Fibroblast of lung (primary cell): ENCODE measurements at regions not wholly inside any gene's neighbourhood (a gene's known extent, or its start where the extent isn't known, plus 50 kb on each side); places are given as distances from the start of the nearest gene placed in this dataset.

Experiments used
- EZH2 ChIP-seq: IDR thresholded peaks from 2 replicates; pipeline ENCODE4 v1.5.1; 2012; ENCODE audit warnings: low read length, control low read depth, mild to moderate bottlenecking; ENCODE audit errors: missing control alignments
- TF ChIP-seq, protein P1 (sequence below), 2 donors: IDR thresholded peaks in 1 of 2; conservative IDR thresholded peaks in 1 of 2; 1 replicate in 1 of 2; 2 replicates in 1 of 2; pipeline ENCODE4 v1.5.1; 2011 to 2012; ENCODE audit warnings: low read length in 2 of 2, control low read depth in 1 of 2, inconsistent platforms in 1 of 2, low read depth in 1 of 2, mild to moderate bottlenecking in 1 of 2

DNA sequence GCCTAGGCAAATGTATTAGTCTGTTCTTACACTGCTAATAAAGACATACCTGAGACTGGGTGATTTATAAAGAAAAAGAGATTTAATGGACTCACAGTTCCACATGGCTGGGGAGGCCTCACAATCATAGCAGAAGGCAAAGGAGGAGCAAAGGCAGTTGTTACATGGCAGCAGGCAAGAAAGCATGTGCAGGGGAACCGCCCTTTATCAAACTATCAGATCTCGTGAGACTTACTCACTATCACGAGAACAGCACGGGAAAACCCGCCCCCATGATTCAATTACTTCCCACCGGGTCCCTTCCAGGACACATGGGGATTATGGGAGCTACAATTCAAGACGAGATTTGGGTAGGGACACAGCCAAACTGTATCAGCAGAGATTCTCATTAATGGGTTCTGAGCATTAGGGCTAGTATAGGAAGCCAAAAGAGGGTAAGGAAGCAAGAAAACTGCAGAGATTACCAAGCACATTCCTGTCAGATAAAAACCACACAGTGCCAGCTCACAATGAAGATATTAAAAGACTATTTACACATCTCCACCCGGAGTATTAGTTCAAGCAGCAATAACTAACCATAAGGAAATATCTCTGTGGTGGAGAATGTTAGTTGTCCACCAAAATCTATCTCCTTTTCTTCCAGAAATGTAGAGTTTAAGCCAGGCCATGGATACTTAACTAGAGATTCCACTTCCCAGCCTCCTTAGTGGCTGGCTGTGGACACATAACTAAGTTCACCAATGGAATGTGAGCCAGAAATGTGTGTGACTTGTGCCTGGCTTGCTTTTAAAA lies 61.2 kb upstream of the HOPX start:
- TF ChIP-seq, protein P1, sequence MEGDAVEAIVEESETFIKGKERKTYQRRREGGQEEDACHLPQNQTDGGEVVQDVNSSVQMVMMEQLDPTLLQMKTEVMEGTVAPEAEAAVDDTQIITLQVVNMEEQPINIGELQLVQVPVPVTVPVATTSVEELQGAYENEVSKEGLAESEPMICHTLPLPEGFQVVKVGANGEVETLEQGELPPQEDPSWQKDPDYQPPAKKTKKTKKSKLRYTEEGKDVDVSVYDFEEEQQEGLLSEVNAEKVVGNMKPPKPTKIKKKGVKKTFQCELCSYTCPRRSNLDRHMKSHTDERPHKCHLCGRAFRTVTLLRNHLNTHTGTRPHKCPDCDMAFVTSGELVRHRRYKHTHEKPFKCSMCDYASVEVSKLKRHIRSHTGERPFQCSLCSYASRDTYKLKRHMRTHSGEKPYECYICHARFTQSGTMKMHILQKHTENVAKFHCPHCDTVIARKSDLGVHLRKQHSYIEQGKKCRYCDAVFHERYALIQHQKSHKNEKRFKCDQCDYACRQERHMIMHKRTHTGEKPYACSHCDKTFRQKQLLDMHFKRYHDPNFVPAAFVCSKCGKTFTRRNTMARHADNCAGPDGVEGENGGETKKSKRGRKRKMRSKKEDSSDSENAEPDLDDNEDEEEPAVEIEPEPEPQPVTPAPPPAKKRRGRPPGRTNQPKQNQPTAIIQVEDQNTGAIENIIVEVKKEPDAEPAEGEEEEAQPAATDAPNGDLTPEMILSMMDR (conservative IDR thresholded peaks at IDR 0.05 in 1 of 2, IDR thresholded peaks at IDR 0.05 in 1 of 2; ENCODE audit: low read depth in 1 of 2, low read length in 2 of 2) = no peak
- TF ChIP-seq EZH2 = no peak
